GM19438 (cell line): ENCODE measurements at regions not wholly inside any gene's neighbourhood (a gene's known extent, or its start where the extent isn't known, plus 50 kb on each side); places are given as distances from the start of the nearest gene placed in this dataset.
"Not testable (repeated sequence)": the region's sequence is repeated elsewhere in the genome, so short reads cannot be mapped to it uniquely, and the experiment has no call there.

ENCODE experiments used
- ATAC-seq: cut with Tn5 transposase; IDR thresholded peaks from one replicate; pipeline ENCODE4 v1.9.1; 2021; ENCODE audit warnings: low read depth; ENCODE audit not compliant: unreplicated experiment

GRCh38 chr12:116360579-116361413 is 83.3 kb upstream of the MED13L start:
- ATAC-seq: no peak

GRCh38 chr12:116361414-116362223 is 84.1 kb upstream of the MED13L start:
- ATAC-seq: no peak

GRCh38 chr12:116365114-116365513 is 87.6 kb upstream of the MED13L start:
- ATAC-seq: no peak

GRCh38 chr12:116365606-116366455 is 88.3 kb upstream of the MED13L start:
- ATAC-seq: no peak

- ATAC-seq: no peak
These were observed 88.9 kb upstream of the MED13L start for GRCh38 chr12:116366456-116366776.

- ATAC-seq: no peak
These were observed 89.3 kb upstream of the MED13L start for GRCh38 chr12:116366824-116367223.

GRCh38 chr12:116368196-116369194 is 91.0 kb upstream of the MED13L start:
- no peak for ATAC-seq

GRCh38 chr12:116370004-116370404 is 92.5 kb upstream of the MED13L start:
- ATAC-seq: no peak

GRCh38 chr12:116370886-116371580 is 93.5 kb upstream of the MED13L start:
- ATAC-seq: no peak

- no peak for ATAC-seq
These were observed 95.3 kb upstream of the MED13L start for GRCh38 chr12:116372815-116373214.

- no peak for ATAC-seq
These were observed 96.2 kb upstream of the MED13L start for GRCh38 chr12:116373572-116374206.

- ATAC-seq: no peak
These were observed 96.7 kb upstream of the MED13L start for GRCh38 chr12:116374207-116374606.

GRCh38 chr12:116375278-116375842 is 97.9 kb upstream of the MED13L start:
- ATAC-seq: no peak

GRCh38 chr12:116376354-116377193 is 99.1 kb upstream of the MED13L start:
- ATAC-seq: no peak

- ATAC-seq: not testable (repeated sequence)
These were observed 99.7 kb upstream of the MED13L start for GRCh38 chr12:116377194-116377571.

- no peak for ATAC-seq
These were observed 100.5 kb upstream of the MED13L start for GRCh38 chr12:116378002-116378401.

- no peak for ATAC-seq
These were observed 102.6 kb upstream of the MED13L start for GRCh38 chr12:116380108-116380507.
